GM18858 (cell line): ENCODE measurements at regions not wholly inside any gene's neighbourhood (a gene's known extent, or its start where the extent isn't known, plus 50 kb on each side); places are given as distances from the start of the nearest gene placed in this dataset.

Experiments
- ATAC-seq: cut with Tn5 transposase; IDR thresholded peaks from one replicate; pipeline ENCODE4 v1.9.1; 2021; ENCODE audit not compliant: unreplicated experiment

- ATAC-seq, result no peak
These were observed 138.1 kb upstream of the FOXF1 start for GRCh38 chr16:86372193-86372592.

GRCh38 chr16:86373276-86373901, 136.9 kb upstream of the FOXF1 start:
- no peak for ATAC-seq

- no peak for ATAC-seq
These were observed 135.7 kb upstream of the FOXF1 start for GRCh38 chr16:86374603-86375130.

GRCh38 chr16:86375364-86375763, 135.0 kb upstream of the FOXF1 start:
- ATAC-seq, result no peak

- ATAC-seq, result no peak
These were observed 134.5 kb upstream of the FOXF1 start for GRCh38 chr16:86375851-86376250.

- ATAC-seq, result no peak
These were observed 133.5 kb upstream of the FOXF1 start for GRCh38 chr16:86376837-86377236.

GRCh38 chr16:86377251-86378022, 132.9 kb upstream of the FOXF1 start:
- no peak for ATAC-seq

GRCh38 chr16:86378128-86378527, 132.2 kb upstream of the FOXF1 start:
- ATAC-seq, result no peak

- no peak for ATAC-seq
These were observed 131.4 kb upstream of the FOXF1 start for GRCh38 chr16:86378831-86379504.

- ATAC-seq, result no peak
These were observed 130.9 kb upstream of the FOXF1 start for GRCh38 chr16:86379505-86379846.

GRCh38 chr16:86380030-86380429, 130.3 kb upstream of the FOXF1 start:
- ATAC-seq, result no peak

GRCh38 chr16:86381491-86381890, 128.8 kb upstream of the FOXF1 start:
- no peak for ATAC-seq

GRCh38 chr16:86382067-86382773, 128.1 kb upstream of the FOXF1 start:
- no peak for ATAC-seq

GRCh38 chr16:86382774-86383407, 127.4 kb upstream of the FOXF1 start:
- ATAC-seq, result no peak

GRCh38 chr16:86383488-86384262, 126.7 kb upstream of the FOXF1 start:
- ATAC-seq, result no peak

GRCh38 chr16:86384263-86384649, 126.1 kb upstream of the FOXF1 start:
- ATAC-seq, result no peak

- ATAC-seq, result no peak
These were observed 125.3 kb upstream of the FOXF1 start for GRCh38 chr16:86384980-86385379.

- ATAC-seq, result no peak
These were observed 122.6 kb upstream of the FOXF1 start for GRCh38 chr16:86387468-86388440.

- ATAC-seq, result no peak
These were observed 121.4 kb upstream of the FOXF1 start for GRCh38 chr16:86388976-86389375.
